HG03521 (cell line): ENCODE measurements at regions not wholly inside any gene's neighbourhood (a gene's known extent, or its start where the extent isn't known, plus 50 kb on each side); places are given as distances from the start of the nearest gene placed in this dataset.
"Not testable (repeated sequence)": the region's sequence is repeated elsewhere in the genome, so short reads cannot be mapped to it uniquely, and the experiment has no call there.

Experiments used
- ATAC-seq: cut with Tn5 transposase; IDR thresholded peaks from one replicate; pipeline ENCODE4 v1.9.1; 2021; ENCODE audit warnings: mild to moderate bottlenecking, moderate library complexity; ENCODE audit not compliant: unreplicated experiment

DNA sequence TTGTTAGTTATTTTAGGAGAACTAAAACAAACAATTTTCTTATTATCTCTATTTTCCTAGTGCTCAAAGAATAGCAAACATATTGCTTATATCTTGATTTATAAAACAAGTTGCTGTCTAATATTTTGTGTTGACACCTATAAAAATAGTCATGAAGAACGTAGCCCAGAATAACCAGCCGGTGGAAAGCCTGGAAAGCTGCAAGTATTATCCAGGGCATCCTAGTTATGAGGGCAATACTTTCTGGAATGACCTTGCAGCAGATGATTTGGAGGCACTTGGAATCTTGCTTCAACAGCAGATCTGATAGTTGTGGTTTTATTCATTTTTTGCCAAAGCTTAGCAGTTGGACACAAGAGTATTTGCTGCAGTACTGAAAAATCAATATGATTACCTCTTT is 948.7 kb downstream of the LRFN5 start:
- ATAC-seq: no peak

DNA sequence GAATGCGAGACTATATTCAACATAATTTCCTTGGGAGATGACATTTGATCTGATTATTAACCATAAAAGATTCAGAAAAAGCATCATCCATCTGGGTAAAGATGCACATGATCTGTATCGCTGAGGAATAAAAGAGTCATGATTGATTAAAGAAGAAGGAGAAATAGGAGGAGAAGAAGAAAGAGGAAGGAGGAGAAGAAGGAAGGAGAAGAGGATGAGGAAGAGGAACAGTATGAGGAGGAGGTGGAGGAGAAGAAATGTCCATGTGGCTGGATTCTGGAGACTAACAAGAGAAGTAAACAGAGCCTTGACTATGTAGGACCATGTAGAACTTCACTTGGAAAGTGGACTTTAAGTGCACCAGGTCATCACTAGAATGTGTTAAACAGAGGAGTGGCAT is 947.4 kb downstream of the LRFN5 start:
- ATAC-seq: no peak

DNA sequence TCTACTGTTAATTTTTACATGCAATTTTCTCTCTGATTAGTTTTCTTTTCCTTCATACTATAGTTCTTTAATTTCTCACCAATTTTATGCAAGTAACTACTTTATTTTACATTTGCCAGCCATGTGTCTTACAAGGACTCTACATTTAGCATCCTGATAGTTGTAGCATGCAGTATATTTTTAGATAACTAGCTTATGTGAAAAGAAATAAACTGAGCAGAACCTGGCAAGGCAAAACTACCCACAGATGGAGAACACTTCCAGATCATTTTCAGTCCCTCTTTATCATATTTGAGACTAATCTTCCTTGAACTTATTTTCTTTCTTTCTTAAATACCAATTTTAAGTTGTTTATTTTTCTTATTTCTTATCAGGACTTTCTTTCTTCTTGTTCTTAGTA is 943.6 kb downstream of the LRFN5 start:
- no peak for ATAC-seq

GRCh38 chr14:42548349-42548748 is 941.7 kb downstream of the LRFN5 start:
- ATAC-seq: no peak

- ATAC-seq: no peak
Measured at GRCh38 chr14:42545636-42546035, 939.0 kb downstream of the LRFN5 start.

GRCh38 chr14:42541535-42542001 is 934.9 kb downstream of the LRFN5 start:
- no peak for ATAC-seq

GRCh38 chr14:42535397-42535796 is 928.7 kb downstream of the LRFN5 start:
- ATAC-seq: no peak

DNA sequence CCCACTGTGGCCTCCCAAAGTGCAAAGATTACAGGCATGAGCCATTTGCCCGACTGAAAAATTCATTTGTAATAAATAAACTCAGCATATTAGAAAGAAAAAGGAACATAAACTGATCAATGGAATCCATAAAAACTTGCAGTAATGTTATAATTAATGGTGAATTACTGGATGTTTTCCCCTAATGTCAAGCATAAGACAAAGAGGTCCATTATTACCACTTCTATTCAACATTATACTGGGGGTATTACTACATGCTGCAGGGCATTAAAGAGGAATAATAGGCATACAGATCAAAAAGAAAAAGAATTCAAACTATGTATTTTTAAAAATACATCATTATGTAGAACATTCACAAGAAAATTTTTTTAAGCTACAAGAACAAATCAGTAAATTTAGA is 926.8 kb downstream of the LRFN5 start:
- ATAC-seq: no peak

DNA sequence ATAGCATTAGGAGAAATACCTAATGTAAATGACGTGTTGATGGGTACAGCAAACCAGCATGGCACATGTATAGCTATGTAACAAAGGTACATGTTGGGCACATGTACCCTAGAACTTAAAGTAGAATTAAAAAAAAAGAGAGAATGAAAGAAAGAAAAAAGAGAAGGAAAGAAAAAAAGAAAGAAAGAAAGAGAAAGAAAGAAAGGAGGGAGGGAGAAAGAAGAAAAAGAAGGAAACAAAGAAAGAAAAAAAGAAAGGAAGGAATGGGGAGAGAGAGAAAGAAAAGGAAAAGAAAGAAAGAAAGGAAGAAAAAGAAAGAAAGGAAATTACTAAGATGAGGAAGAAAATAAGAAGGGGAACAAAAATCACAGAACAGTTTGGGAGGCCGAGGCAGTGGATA is 925.5 kb downstream of the LRFN5 start:
- no peak for ATAC-seq

- no peak for ATAC-seq
Measured at GRCh38 chr14:42527141-42527540, 920.5 kb downstream of the LRFN5 start.

GRCh38 chr14:42523666-42524065 is 917.0 kb downstream of the LRFN5 start:
- peak; percentile 70 for ATAC-seq

DNA sequence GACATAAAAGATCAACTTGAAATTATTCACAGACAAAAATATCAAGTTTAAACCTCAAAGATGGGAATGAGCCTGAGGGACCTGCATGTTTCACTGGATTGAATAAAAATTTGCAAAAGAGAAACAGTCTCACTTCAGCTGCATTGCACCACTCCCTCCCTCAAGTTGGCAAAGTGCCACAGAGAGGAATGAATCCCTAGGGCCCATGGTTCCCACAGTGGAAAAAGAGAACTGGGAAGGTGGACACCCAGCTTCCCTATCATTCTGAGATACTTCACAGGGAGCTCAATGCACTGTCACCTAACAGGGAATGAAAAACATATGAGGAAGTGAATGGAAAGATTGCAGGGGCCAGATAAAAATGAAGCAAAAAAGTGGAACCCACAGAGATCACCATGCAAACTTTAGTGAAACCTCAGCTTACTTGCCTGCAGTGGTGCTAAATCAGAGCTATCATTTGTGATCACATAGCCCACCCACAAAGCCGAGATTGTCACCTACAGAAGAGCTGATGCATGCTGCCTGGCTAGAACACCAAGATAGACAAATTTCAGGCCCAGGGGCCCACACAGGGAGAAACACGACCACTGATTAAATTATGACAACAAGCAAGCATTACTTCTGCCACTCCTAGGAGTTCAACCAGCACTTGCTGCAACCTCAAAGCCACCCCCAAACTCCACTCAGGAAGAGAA is 911.3 kb downstream of the LRFN5 start:
- ATAC-seq: no peak

GRCh38 chr14:42513837-42514236 is 907.2 kb downstream of the LRFN5 start:
- ATAC-seq: no peak

DNA sequence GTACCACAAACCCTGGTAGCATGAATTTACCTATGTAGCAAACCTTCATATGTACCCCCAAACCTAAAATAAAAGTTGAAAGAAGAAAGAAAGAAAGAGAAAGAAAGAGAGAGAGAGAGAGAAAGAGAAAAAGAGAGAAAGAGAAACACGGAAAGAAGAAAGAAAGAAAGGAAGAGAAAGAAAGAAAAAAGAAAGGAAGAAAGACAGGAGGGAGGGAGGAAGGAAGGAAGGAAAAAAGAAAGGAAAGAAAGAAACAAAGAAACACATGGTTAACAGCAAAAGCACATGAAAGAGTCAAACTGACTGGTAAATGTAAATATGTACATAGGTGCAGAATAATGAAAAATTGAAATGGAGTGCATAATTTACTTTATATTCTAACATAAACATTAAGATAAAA is 903.4 kb downstream of the LRFN5 start:
- no peak for ATAC-seq

GRCh38 chr14:42508209-42508946 is 901.7 kb downstream of the LRFN5 start:
- no peak for ATAC-seq

DNA sequence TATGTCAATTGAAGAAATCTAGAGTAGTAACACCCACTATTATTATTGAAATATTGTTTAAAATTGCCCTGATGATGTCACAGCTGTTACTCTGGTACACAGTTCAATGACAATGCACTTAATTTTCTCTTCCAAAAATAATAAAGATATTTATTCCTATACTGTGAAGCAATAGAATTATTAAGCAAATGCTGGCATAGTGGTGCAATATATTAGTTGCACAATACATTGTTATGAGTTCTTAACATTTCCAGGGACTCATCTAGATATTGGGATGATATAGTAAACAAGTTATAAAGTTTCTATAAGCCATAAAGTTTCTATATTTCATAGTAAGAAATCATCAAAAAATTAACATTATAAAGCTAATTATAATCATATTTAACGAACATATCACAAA is 897.8 kb downstream of the LRFN5 start:
- ATAC-seq: no peak

- ATAC-seq: no peak
Measured at GRCh38 chr14:42499137-42499536, 892.5 kb downstream of the LRFN5 start.

DNA sequence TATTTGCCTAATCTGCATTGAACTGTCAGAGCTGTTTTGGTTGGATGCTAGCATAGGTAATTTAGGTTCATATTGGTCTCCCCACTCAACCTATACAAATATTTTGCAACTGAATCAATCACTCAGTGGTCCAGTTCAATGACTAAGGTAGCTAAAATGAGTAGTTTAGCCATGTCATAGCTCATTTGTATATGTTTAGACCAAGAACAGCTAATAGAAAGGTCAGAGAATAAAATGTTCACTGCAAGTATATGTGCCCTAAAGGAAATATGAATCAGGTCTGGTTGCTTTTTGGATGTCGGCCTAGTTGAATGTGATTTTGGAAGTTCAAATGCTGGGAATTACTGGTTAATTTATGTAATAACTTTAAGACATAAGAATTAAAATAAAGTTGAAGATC is 883.9 kb downstream of the LRFN5 start:
- ATAC-seq: no peak

DNA sequence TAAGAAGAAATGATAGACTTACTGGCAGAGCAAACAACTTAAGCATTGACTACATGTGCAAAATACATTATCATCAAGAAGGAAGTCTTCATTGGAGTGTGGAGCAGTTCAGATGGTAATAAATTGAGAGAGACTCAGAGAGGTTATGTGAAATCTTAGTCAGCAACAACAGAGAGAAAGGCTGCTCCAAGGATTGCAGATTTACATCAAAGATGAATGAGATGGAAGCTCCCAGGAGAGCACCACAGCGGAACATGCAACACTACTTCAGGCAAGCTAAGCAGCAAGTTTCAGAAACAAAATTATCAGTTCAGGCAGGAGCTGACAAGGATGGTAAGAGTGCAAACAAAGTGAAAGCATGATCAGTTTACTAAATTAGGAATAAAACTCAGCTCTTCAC is 882.3 kb downstream of the LRFN5 start:
- no peak for ATAC-seq

GRCh38 chr14:42482345-42482971 is 875.8 kb downstream of the LRFN5 start:
- ATAC-seq: not testable (repeated sequence)

DNA sequence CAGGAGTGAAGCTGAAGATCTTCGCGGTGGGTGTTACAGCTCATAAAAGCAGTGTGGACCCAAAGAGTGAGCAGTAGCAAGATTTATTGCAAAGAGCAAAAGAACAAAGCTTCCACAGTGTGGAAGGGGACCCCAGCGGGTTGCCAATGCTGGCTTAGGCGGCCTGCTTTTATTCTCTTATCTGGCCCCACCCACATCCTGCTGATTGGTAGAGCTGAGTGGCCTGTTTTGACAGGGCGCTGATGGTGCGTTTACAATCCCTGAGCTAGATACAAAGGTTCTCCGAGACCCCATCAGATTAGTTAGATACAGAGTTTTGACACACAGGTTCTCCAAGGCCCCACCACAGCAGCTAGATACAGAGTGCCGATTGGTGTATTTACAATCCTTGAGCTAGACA is 875.0 kb downstream of the LRFN5 start:
- ATAC-seq: not testable (repeated sequence)

- ATAC-seq: no peak
Measured at GRCh38 chr14:42480255-42480654, 873.6 kb downstream of the LRFN5 start.
